ENCODE measurements at regions not wholly inside any gene's neighbourhood (a gene's known extent, or its start where the extent isn't known, plus 50 kb on each side); places are given as distances from the start of the nearest gene placed in this dataset.
"Not testable (repeated sequence)": the region's sequence is repeated elsewhere in the genome, so short reads cannot be mapped to it uniquely, and the experiment has no call there.

DNA sequence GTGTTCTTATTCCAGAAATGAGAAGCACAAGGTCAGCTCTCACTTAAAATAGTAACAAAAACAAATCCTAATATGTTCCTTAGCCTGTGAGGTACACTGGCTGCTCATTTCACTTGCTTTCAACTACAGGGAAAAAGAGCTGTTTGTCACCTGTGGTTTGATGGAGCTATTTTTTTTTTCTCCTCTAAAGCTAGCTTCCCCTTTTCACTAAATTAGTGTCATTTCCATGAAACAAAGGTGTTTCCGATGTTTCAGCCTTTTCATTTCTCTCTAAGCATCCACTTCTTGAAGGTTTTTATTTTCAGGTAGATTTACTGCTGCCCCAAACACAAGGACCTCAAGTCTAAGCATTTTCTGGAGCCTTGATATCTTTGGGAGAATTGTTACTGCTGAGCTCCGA lies 148.6 kb downstream of the RBMX2 start:
- DNase-seq (ENCODE audit: low read depth in 2 of 3, low spot score in 1 of 3), result no peak

DNA sequence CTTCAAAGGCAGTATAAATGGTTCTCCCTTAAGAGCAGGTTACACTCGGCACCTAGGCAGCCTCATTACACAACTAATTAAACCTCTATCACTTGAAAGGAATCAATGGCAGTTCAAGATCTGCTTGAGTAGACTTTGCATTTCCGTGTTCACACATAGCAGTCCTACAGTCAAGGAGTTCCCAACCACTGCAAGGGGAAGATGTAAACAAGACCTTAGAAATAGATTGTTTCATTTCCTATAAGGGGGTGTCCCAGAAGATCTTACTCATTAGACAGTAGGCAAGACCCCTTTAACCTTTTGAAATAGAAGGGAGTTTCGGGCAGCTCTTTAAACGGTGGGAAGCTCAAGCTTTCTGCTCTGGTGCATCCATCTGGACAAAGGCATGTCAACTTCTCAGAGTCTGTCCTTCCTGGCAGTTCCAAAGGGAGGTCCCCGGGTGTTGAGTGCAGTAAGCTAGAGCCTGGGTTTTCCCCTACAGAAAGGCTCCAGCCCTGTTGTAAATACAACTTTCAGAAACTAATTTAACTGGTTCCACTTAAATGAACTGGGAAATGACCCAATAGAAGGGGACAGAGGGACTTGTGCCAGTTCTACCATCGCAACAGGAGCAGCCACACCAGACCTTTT lies 150.8 kb downstream of the RBMX2 start:
- DNase-seq (ENCODE audit: low read depth in 2 of 3, low spot score in 1 of 3), result no peak

DNA sequence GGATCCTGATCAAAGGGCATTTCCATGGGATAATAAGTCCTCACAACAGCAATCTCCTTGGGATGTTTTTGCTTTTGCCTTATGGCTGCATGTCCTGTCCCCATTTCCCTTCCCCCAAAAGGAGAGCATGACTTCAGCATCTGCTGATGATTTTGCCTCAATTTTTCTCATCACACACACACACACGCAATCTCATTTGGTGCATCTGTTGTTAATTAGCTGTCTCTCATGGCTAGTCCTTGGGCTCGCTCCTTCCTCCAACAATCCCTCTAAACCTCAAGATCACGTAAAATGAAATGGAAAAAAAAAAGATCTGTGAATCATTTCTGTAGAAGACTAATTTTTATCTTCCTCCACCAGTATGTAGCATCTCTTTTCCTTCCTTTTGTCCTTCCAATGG lies 153.6 kb downstream of the RBMX2 start:
- no peak for DNase-seq (ENCODE audit: low read depth in 2 of 3, low spot score in 1 of 3)

DNA sequence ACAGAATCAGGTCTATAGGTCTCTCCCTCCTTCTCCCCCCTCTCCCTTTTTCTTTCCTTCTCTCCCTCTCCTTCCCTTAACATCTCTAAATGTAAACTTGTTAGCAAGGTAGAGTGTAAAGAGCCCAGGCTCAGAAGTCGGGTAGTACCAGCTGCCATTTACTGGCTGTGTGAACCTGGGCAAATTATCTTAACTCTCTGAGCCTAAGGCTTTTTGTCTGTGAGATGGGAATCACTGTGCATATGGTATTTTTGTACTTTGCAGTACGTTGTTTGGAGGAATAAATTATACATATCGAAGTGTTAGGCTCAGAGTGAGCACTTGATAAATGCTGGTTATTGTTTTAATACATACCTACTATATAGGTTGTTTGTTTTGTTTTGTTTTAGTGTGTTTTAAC lies 154.0 kb downstream of the RBMX2 start:
- no peak for DNase-seq (ENCODE audit: low read depth in 2 of 3, low spot score in 1 of 3)

DNA sequence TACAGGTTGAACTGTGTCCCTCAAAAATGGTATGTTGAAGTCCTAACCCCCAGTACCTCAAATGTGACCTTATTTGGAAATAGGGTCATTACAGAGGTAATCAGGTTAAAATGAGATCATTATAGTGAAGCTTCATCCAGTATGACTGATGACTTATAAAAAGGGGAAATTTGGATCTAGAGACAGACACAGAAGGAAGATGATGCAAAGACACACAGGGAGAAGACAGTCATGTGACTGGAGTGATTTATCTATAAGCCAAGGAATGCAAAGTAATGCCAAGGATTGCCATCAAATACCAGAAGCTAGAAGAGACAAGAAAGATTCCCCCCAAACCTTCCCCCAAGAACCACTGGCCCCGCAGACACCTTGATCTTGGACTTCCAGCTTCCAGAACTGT lies 155.2 kb downstream of the RBMX2 start:
- no peak for DNase-seq (ENCODE audit: low read depth in 2 of 3, low spot score in 1 of 3)

DNA sequence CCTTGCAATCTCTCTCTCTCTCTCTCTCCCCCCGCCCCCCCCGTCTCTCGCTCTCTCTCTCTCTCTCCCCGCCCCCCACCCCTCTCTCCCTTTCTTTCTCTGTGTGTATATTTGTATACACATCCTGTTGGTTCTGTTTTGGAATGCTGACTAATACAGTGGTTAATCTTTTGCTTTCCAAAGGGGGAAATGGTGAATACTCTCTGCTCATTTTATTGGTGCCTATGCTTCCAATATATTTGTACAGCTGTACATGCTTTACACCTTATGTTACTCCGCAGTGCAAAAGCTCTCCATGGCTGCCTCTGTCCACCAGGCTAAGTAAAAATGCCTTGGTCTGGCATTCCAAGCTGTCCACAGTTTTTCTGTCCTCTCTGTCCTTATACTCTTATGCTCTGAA lies 158.8 kb downstream of the RBMX2 start:
- no peak for DNase-seq (ENCODE audit: low read depth in 2 of 3, low spot score in 1 of 3)

DNA sequence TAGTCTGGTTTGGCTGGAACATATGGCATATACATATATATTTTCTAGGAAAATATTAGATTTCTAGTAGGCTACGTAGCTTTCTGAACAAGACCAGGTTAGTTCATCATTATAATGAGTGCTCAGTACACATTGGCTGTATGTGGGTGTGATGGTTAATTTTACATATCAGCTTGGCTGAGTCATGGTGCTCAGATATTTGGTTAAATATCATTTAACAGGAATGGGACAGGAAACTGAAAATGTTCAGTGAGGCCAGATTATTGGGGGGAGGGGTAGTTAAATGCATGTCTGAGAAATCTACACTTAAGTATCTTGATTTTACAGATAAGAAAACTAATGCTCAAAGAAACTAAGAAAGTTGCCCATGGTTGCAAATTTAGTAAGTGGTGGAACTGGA lies 160.1 kb downstream of the RBMX2 start:
- no peak for DNase-seq (ENCODE audit: low read depth in 2 of 3, low spot score in 1 of 3)

DNA sequence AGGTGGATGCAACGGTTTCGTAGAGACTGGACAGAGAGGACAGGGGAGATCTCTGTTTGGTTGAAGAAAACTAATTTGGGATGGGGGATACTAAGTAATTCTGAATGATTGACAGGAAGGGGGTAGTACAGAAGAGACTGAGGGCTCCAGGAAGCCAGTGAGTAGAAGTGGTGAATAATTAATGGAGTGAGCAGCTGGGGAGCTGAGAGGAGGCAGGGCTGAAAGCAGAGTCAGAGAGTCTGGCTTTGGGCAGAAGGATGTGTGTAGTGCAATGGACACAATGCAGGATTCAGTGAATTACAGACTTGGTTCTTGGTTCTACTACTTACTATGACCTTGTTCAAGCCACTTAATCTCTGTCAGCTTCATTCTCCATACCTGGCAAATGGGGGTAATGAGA lies 161.7 kb downstream of the RBMX2 start:
- DNase-seq (ENCODE audit: low read depth in 2 of 3, low spot score in 1 of 3), result no peak

DNA sequence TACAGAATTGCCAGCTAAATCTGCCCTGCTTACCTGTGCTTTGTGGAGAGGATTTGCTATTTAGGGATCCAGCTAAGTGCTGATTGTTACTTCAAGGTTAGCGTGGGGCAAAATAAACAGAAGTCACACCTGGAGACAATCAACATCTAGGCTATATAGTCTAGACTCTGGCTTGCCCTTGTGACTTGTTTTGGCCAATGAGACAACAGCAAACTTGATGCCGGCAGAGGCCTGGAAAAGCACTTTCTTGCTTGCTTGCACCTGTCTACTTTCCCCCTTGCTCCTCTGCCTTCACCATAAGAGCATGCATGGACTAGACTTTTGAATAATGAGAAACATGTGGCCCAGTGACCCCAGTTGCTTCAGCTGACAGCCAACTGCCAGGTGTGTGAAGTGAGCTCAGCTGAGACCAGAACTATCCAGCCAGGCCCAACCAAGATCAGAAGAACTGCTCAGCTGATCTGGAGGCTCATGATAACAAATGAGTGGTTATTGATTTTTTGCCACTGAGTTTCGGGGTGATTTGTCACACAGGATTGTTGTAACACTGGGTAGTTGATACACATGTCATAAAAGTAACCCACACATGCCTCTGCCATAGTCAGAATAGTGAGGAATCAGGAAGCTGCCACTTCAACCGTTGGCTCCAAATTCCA lies 164.4 kb downstream of the RBMX2 start:
- no peak for DNase-seq (ENCODE audit: low read depth in 2 of 3, low spot score in 1 of 3)

DNA sequence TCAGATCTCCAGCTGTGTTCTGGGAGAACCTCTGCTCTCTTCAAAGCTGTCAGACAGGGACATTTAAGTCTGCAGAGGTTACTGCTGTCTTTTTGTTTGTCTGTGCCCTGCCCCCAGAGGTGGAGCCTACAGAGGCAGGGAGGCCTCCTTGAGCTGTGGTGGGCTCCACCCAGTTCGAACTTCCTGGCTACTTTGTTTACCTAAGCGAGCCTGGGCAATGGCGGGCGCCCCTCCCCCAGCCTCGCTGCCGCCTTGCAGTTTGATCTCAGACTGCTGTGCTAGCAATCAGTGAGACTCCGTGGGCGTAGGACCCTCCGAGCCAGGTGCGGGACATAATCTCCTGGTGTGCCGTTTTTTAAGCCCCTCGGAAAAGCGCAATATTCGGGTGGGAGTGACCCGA lies 171.2 kb downstream of the RBMX2 start:
- DNase-seq (ENCODE audit: low read depth in 2 of 3, low spot score in 1 of 3), result not testable (repeated sequence)

All from stimulated activated CD4-positive, alpha-beta T cell treated with anti-CD3 and anti-CD28 coated beads, Interleukin-12 subunit alpha, Interleukin-12 subunit beta, amount 100 ng/mL, for 48 hours (primary cell).